Omental fat pad (tissue), 3 donors: ENCODE measurements at regions not wholly inside any gene's neighbourhood (a gene's known extent, or its start where the extent isn't known, plus 50 kb on each side); places are given as distances from the start of the nearest gene placed in this dataset.

Experiments
- ATAC-seq: fragments of 150-250 bp; one replicate; pipeline ENCODE4 v1.9.1; 2016; ENCODE audit warnings: mild to moderate bottlenecking, moderate library complexity; ENCODE audit not compliant: low FRiP score
- DNase-seq: peaks from one replicate; pipeline ENCODE4 v3.0.0-alpha.2; 2019; ENCODE audit warnings: low spot score
- TF ChIP-seq, protein P1 (sequence below), 3 donors: fragments of 450-650 bp; IDR thresholded peaks; one replicate each; pipeline ENCODE4 v1.5.1; 2016 to 2017; ENCODE audit warnings: antibody characterized with exemption in 3 of 3, mild to moderate bottlenecking in 3 of 3, moderate library complexity in 2 of 3

DNA sequence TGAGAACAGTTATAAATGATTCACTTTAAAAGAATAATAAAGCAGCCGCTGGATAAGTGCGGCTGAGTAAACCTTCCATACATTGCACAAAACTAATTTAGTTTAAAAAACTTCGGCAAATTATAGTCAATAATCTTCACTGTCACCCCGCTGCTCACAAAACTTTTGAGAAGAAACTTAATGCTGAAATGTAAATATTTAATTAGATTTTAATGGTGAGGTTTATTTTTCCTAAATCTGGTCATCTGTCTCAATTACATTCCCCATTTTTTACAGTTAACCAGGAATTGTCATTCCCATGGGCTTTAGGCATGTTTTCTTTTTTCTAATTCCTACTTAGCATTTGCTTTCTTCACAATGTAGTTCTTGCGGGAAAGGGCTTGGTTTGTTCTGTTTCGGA, 169.8 kb downstream of the CAAP1 start:
- ATAC-seq = no peak
- TF ChIP-seq, protein P1, sequence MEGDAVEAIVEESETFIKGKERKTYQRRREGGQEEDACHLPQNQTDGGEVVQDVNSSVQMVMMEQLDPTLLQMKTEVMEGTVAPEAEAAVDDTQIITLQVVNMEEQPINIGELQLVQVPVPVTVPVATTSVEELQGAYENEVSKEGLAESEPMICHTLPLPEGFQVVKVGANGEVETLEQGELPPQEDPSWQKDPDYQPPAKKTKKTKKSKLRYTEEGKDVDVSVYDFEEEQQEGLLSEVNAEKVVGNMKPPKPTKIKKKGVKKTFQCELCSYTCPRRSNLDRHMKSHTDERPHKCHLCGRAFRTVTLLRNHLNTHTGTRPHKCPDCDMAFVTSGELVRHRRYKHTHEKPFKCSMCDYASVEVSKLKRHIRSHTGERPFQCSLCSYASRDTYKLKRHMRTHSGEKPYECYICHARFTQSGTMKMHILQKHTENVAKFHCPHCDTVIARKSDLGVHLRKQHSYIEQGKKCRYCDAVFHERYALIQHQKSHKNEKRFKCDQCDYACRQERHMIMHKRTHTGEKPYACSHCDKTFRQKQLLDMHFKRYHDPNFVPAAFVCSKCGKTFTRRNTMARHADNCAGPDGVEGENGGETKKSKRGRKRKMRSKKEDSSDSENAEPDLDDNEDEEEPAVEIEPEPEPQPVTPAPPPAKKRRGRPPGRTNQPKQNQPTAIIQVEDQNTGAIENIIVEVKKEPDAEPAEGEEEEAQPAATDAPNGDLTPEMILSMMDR (IDR thresholded peaks at IDR 0.05) = no peak
- DNase-seq = no peak

DNA sequence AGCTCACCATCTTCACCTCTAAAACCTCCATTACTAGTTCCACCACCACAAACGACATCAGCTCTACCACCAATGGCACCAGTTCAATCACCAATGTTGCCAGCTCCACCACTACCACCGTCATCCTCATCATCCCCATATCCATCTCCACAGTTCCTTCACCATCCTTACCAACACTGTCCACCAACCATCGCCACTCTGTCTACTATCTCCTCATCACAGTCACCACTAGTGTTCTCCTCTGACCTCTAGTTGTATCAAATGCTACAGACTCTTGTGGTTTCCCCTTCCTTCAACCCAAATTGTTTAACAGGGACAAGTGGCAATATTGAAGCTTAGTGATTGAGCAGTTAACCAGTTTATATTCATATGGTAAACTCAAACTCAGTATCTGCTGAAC, 182.6 kb downstream of the CAAP1 start:
- ATAC-seq (no peak), DNase-seq (no peak)
- TF ChIP-seq, protein P1 (IDR thresholded peaks at IDR 0.05) = no peak

DNA sequence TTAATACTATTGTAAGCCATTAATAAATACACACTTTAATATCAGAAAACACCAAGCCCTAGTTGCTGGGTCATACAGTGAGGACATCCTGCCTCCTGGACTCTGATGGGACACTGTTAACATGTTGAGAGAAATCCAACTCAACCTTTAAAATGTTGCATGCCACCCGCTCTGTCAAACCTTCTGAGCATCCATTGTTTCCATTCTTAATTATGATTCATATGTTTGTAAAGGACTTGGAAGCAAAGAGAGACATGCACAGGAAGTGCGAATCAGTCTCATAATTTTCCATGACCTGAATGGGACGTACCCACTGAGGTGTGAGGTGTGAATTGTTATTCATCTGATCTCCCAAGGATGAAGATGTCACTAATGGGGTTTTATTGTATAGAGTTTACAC, 186.4 kb downstream of the CAAP1 start:
- no peak for ATAC-seq
- no peak for DNase-seq
- TF ChIP-seq, protein P1 (IDR thresholded peaks at IDR 0.05) = no peak

DNA sequence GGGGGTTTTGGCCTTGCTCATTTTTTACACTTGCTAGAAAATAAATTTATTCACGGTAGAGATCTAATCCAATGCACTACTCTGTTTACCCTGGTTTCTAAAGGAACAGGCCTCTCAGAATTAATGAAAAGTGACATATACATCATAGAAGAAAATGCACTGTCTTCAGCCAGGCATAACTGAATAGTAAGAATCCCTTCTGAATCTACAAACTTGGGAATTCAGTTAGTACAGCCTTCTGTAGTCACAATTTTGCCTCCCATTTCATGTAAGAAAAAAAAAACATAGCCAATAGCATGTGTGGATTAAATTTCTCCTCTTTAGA, 197.3 kb downstream of the CAAP1 start:
- no peak for DNase-seq
- ATAC-seq = no peak
- TF ChIP-seq, protein P1 (IDR thresholded peaks at IDR 0.05) = no peak

DNA sequence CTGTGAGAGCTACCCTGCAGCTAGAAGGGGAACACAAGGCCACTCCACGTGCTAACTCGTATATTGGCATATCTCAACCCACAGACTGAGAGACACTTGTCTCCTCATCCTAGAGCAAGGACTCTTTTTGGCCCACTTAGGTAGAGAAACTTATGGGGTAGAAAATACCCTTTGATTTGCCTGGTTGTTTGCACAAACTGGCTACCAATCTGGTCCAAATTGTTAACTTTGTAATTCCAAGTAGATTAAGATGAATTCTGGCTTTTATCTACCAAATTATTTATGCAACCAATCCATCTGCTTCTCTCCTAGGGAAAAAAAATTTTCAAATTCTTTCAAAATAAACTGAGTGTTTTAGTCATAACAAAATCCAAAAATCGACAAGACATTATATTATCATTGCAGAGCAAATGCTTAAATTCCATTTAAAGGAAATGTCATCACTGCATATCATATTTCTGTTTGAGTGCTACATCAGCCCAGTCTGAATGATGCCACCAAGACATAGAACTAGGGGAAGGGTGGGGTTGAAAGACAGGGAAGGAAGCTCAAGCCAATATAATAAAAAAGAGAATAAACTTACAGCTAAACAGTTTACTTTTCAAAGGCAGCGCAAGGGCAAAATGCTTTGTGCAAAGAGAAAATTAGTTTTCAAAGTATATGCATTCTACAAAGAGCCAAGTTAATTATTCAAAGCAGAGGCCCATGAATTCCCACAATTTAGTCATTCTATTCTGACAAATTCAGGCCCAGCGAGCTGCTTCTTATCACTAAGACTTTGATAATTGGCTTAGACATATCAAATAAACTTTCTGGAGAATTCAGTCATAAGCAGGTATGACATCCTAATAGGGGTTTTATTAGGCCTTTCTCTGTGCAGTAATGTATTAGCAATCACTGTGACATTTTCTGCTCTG, 198.0 kb downstream of the CAAP1 start:
- ATAC-seq (no peak), DNase-seq (no peak)
- TF ChIP-seq, protein P1 (IDR thresholded peaks at IDR 0.05) = no peak

DNA sequence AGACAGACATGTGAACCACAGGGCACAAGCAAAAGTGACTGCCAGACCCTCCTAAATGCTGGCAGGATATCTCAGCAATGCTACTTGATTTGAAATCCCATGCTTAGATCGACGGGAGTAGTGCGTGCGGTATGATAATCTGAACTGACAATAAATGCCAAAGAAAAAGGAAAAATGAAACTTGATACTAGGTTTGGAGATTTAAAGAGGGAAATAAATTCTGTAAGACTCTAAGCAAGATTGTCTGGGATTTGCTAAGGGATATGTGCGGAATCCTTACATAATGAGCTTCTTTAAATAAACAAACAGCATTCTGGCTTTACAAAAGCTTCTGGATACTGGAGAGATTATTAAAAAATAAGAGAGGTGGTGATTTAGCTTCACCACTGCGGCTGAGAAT, 203.6 kb downstream of the CAAP1 start:
- TF ChIP-seq, protein P1 (IDR thresholded peaks at IDR 0.05) = no peak
- DNase-seq (no peak), ATAC-seq (no peak)

DNA sequence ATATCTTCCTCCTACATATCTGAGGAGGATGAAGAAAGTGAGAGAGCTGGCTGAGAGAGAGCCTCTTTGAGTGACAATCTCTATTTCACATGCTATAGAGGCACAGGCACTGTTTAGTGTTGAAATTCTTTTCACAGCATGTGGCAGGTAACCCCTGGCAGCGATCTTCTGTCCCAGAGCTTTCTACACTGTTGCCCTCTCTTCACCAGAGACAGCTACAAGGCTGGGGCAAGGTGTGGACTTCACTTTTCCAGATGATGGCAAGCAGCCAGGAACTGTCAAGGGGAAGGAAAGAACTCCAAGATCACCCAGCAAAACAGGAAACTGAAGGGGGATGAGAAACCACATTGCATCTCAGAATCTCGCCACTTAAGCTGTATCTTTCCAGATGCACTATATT, 205.2 kb downstream of the CAAP1 start:
- TF ChIP-seq, protein P1 (IDR thresholded peaks at IDR 0.05) = no peak
- no peak for ATAC-seq
- no peak for DNase-seq
